H1 (cell line): ENCODE measurements at regions not wholly inside any gene's neighbourhood (a gene's known extent, or its start where the extent isn't known, plus 50 kb on each side); places are given as distances from the start of the nearest gene placed in this dataset.

Experiments used
- GTF2F1 ChIP-seq: IDR thresholded peaks from 2 replicates; pipeline ENCODE4 v1.6.1; 2012; ENCODE audit warnings: low read depth, low read length, improper control_type of control experiment, borderline replicate concordance
- RBBP5 ChIP-seq: IDR thresholded peaks from 2 replicates; pipeline ENCODE4 v1.7.1; 2012; ENCODE audit warnings: low read depth, mild to moderate bottlenecking, inconsistent platforms, low read length, moderate library complexity, borderline replicate concordance
- SP1 ChIP-seq: IDR thresholded peaks from 2 replicates; pipeline ENCODE4 v1.6.1; 2011; ENCODE audit warnings: low read depth, low read length
- SP4 ChIP-seq: IDR thresholded peaks from 2 replicates; pipeline ENCODE4 v1.6.1; 2012; ENCODE audit warnings: low read length, inconsistent platforms
- TAF1 ChIP-seq: IDR thresholded peaks from 2 replicates; pipeline ENCODE4 v1.6.1; 2011; ENCODE audit warnings: mild to moderate bottlenecking, low read depth, low read length

DNA sequence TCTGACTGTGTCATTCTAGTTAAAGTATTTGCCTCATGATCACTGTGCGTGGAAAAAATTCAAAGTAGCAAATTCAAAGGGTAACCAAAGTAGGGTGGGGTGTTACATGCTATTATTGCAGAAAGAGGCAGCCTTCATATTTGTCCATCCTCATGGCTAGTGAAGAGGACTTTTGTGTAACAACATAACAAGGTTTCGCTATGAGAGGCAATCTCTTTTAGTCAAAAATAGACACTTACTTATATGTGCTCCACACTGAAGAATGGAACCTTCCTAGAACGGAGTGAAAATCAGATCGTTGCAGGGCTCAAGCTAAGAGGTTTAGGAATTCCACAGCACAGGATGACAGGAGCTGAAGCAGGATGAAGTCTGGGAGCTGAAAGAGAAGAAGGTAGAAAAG is 345.1 kb upstream of the CBLB start (continued):
- TF ChIP-seq RBBP5: no peak
- TF ChIP-seq SP1: no peak
- no peak for TF ChIP-seq GTF2F1
- TF ChIP-seq TAF1: no peak
- no peak for TF ChIP-seq SP4
- TF ChIP-seq, all 59 proteins: peak for 0
